ENCODE measurements at regions not wholly inside any gene's neighbourhood (a gene's known extent, or its start where the extent isn't known, plus 50 kb on each side); places are given as distances from the start of the nearest gene placed in this dataset.

DNA sequence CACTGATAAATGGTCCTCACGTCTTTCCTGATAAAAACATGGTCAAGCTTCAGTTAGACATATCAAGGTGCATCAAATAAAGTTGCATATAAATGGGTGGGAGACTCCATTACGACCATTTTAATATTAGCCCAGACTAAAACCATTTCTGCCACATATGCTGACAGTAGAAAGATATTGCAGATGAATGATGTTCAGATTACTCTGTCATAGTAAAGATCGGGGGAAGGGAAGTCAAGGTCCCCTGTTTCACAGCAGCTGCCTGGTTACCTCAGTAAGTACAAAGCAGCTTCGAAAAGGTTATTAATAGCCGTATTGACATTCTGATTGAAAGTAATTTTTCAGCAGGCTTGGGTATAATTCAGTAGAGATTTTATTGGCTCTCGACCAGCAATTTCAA, 927.7 kb upstream of the CDH2 start:
- no peak for DNase-seq

- no peak for DNase-seq
Observed at GRCh38 chr18:29104227-29104626, 927.3 kb upstream of the CDH2 start.

DNA sequence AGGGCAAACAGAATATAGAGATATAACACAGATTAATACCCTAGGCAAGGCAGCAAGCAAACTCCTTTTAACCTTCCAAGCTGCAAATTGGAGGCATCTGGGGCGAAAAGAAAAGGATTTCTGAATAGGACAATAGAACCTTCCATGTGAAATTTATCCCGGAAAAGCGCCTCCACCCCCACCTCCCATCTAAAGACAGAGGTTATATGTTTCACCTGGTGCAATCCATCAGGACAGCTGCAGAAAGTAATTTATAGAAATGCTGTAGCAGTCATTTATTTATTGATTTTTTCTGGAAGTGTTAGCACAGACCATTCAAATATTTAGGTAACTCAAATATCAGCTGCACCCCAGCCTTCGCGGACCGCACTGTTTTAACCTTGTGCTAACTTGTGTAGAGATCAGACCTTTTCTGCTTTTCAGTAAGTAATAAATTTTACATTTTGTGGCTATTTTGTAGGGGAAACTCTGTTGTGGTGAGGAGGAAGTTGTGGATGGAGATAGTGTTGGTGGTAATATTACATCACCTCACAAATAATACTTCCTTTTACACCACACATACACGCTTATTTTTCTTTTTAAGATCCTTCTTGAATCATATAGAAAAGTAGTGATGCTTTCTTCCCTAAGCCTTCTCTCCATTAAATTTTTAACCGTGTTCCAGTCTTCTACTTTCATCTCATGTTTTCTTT, 919.3 kb upstream of the CDH2 start:
- DNase-seq, result peak; percentile 42

GRCh38 chr18:29087616-29088246, 910.8 kb upstream of the CDH2 start:
- DNase-seq, result no peak

GRCh38 chr18:29084120-29084519, 907.2 kb upstream of the CDH2 start:
- DNase-seq, result peak; percentile 53

GRCh38 chr18:29083545-29083944, 906.6 kb upstream of the CDH2 start:
- peak; percentile 38 for DNase-seq

DNA sequence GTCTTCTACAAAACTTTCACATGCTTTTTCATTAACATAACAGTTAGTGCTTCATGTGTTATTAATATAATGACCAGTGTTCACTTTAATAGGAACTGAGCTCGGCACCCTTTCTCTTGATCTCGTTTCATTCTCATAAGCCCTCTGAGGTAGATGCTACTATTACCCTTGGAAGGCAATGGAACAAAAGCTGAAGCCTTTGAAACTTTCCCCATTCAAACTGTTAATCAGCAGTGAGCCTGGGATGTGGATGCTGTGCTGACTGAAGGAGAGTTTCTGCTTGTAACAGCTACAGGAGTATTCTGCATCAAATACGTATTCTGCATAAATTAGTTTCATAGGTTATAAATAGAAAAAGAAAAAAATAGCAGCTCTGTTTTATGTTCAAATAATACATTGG, 904.0 kb upstream of the CDH2 start:
- DNase-seq, result no peak

DNA sequence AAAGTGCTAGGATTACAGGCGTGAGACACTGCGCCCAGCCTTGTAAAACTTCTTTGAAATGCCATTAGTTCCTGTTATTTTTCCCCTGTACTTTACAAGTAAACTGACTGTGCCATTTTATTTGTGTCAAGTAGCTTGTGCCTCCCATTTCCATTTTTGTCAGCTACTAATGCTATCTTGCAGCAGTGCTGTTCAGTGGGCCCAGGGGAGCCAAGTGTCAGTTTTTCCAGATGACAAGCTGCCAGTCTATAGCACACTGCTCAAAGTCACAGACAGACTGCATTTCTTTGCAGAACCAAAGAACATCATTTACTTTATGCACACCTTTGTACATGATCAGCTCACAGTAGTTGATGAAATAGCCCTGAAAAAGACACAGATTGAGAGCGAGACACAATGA, 901.3 kb upstream of the CDH2 start:
- DNase-seq, result no peak

DNA sequence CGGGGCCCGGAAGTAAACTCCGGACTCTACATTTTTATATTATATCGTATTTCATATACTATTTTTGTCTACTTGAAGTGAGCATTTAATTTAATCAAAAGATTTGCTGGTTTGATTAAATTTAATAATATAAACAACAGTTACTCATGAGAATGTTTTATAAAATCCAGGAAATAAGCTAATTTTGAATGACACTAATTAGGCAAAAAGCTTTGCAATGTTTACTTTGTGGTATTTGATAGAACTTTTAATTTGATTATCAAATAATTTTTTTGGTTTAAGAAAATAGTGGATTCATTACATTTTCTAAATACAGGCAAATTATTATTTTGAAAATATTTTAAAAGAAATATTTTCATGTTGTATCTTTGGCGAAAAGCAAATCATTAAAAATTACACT, 900.4 kb upstream of the CDH2 start:
- DNase-seq, result no peak

- no peak for DNase-seq
Observed at GRCh38 chr18:29076645-29077044, 899.7 kb upstream of the CDH2 start.

DNA sequence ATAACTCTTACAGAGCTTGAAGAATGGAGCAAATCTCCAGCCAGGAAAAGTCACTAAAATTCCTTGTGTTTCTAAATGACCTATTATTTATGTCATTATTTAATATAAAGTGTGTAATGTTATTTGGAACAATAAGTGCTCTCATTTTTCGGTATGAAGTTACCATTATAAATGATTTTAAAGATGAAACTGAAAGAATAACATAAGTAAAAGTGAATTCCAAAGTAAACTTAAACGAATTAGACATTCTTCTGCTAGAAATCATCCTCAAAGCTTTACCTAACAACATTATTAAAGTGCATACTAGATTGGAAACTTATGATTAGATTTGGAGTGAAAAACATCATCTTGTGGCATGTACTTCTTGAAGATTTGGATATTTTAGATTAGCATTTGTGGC, 897.2 kb upstream of the CDH2 start:
- DNase-seq, result no peak

- DNase-seq, result no peak
Observed at GRCh38 chr18:29071869-29072268, 894.9 kb upstream of the CDH2 start.

DNA sequence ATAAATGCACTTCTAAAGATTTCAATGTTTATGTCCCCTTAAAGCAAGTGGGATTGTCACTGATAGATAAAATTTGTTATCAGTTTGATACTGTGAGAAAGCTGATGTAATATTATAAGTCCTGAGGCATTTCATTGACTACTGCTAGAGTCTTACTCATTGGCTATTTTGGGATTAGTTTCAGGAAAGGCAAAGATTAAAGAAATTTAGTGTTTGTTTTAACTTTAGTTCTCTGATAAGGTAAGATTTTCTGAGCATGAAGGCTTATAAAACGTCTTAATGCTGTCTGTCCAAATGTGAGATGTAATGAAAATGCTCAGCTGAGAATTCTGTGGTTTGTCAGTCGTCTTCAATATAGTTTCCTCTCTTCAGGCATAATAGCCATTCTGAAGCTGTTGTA, 886.4 kb upstream of the CDH2 start:
- DNase-seq, result no peak

DNA sequence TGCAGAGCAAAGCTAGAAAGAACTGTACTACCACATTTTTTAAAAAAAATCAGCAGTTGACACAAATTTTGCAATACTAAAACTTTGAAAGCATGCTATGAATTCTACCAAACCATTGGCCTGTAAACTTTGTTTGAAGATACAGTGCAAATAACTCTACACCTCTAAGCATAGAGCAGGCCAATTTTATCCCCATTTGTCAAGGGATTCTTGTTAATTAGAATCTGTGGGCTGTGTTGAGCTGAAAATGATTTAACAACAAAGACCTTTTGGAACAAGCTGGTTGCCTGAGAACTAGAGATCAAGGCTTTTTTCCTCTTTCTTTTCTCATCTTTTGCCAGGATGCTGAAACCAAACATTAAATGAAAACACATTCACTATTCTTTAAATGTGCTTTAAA, 886.0 kb upstream of the CDH2 start:
- no peak for DNase-seq

DNA sequence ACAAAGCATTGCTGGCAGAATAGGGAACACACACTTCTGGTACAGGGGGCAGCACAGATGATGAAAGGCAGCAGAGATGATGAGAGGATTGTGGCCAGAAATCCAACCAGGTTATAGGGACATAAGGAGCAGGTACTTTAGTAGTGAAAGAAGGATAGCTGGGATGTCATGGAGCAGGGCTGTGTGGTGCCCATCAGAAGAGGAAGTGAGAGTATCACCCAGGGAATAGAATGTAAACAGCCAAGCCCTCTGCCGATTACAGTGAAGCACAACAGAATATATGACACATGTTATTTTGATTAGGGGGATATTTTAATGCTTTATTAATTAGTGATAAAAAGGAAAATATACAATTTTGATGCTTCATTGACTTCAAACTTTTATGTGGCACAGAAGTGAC, 883.4 kb upstream of the CDH2 start:
- no peak for DNase-seq

GRCh38 chr18:29057703-29058102, 880.8 kb upstream of the CDH2 start:
- no peak for DNase-seq

DNA sequence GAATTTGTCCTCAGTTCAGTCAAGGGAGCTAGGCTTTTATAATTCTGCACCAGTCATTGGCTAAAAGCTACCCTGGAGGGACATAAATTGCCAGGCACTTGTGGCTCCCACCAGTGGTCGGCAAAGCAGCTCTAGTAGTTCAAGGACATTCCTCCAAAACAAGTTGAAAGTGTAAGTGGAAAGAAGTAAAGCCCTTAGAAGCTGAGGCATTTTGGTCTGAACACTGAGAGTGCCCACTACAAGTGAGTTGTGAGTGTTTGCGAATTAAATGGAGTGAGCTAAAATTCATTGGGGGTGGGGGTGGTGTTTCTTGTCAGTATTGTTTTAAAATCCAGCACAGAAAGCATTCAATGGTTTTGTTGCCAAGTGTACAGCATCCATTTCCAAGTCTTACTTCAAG, 879.9 kb upstream of the CDH2 start:
- no peak for DNase-seq

- DNase-seq, result no peak
Observed at GRCh38 chr18:29041976-29042375, 865.0 kb upstream of the CDH2 start.

GRCh38 chr18:29034113-29034856, 857.4 kb upstream of the CDH2 start:
- no peak for DNase-seq

DNA sequence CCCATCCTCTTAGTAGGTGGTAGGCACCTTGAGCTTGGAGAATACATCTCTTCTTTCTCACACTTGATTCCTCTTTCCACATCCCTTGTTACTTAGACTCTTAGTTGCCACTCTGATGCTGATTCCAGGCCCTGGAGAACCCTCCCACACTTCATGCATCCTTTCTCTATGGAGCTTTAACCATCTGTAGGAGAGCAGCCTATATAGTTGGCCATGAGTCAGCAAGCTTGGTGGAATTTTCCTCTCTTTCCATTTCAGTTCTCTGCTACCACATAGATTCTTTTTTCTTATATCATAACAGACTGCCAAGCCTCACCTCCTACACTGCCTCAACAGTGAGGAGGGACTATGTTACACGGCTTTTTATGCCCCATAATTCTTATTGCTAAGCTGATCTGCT, 851.6 kb upstream of the CDH2 start:
- no peak for DNase-seq

GRCh38 chr18:29018976-29019375, 842.0 kb upstream of the CDH2 start:
- no peak for DNase-seq

GRCh38 chr18:29012883-29013465, 836.0 kb upstream of the CDH2 start:
- DNase-seq, result no peak

GRCh38 chr18:29012364-29012763, 835.4 kb upstream of the CDH2 start:
- no peak for DNase-seq

DNA sequence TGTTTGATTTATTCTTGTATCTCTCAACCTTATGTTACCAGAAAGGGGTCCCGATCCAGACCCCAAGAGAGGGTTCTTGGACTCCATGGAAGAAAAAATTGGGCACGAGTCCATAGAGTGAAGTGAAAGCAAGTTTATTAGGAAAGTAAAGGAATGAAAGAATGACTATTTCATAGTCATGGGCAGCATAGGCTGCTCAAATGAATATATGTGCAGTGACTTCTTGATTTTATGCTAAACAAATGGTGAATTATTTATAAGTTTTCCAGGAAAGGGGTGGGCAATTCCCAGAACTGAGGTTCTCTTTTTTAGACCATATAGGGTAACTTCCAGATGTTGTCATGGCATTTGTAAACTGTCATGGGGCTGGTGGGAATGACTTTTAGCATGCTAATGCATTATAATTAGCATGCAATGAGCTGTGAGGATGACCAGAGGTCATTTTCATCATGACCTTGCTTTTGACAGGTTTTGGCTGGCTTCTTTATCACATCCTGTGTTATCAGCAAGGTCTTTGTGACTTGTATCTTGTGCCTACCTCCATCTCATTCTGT, 832.4 kb upstream of the CDH2 start:
- DNase-seq, result no peak
